MG63 (cell line): ENCODE measurements at regions not wholly inside any gene's neighbourhood (a gene's known extent, or its start where the extent isn't known, plus 50 kb on each side); places are given as distances from the start of the nearest gene placed in this dataset.

ENCODE experiments used
- DNase-seq: peaks from one replicate; pipeline ENCODE4 v3.0.0-alpha.2; 2020
- H3K27me3 ChIP-seq: fragments of 250-450 bp; sonication (Bioruptor Pico); 2 replicates; pipeline ENCODE4 v1.5.1; 2020; ENCODE audit warnings: mild to moderate bottlenecking, moderate library complexity
- H3K36me3 ChIP-seq: fragments of 250-450 bp; sonication (Bioruptor Pico); 2 replicates; pipeline ENCODE4 v1.5.1; 2020; ENCODE audit warnings: mild to moderate bottlenecking, moderate library complexity
- H3K4me3 ChIP-seq: fragments of 250-450 bp; sonication (Bioruptor Pico); 2 replicates; pipeline ENCODE4 v1.5.1; 2020; ENCODE audit warnings: mild to moderate bottlenecking, moderate library complexity
- H3K9me3 ChIP-seq: fragments of 250-450 bp; sonication (Bioruptor Pico); 2 replicates; pipeline ENCODE4 v1.5.1; 2020; ENCODE audit warnings: mild to moderate bottlenecking, moderate library complexity

GRCh38 chr4:189404271-189404670 is 536.4 kb upstream of the FRG1 start:
- no peaks in the 10 kb centered on the region for H3K9me3 ChIP-seq

GRCh38 chr4:189409158-189409557 is 531.5 kb upstream of the FRG1 start:
- Histone ChIP-seq H3K36me3 (no peaks in the 10 kb centered on the region), H3K27me3 (no peaks in the 10 kb centered on the region), H3K4me3 (no peak overlapping the region), H3K9me3 (no peaks in the 10 kb centered on the region)
- no peak for DNase-seq

More at GRCh38 chr4:189404271-189404670, 536.4 kb upstream of the FRG1 start:
- no peaks in the 10 kb centered on the region for H3K27me3 ChIP-seq
- H3K4me3 ChIP-seq: no peak overlapping the region
- DNase-seq: no peak
- no peaks in the 10 kb centered on the region for H3K36me3 ChIP-seq

- Histone ChIP-seq H3K36me3 (no peaks in the 10 kb centered on the region), H3K9me3 (no peaks in the 10 kb centered on the region), H3K4me3 (no peak overlapping the region), H3K27me3 (no peaks in the 10 kb centered on the region)
- DNase-seq: no peak
These were observed 526.7 kb upstream of the FRG1 start for GRCh38 chr4:189414021-189414420.

- no peaks in the 10 kb centered on the region for H3K9me3 ChIP-seq
- DNase-seq: no peak
- no peak overlapping the region for H3K4me3 ChIP-seq
- H3K36me3 ChIP-seq: no peaks in the 10 kb centered on the region
- H3K27me3 ChIP-seq: no peaks in the 10 kb centered on the region
These were observed 520.1 kb upstream of the FRG1 start for GRCh38 chr4:189420572-189420971.

GRCh38 chr4:189436207-189436606 is 504.5 kb upstream of the FRG1 start:
- DNase-seq: no peak
- Histone ChIP-seq H3K27me3 (peaks cover 2% of the 10 kb centered on the region; the same call in 1 of the 2 replicates), H3K4me3 (no peak overlapping the region), H3K36me3 (no peaks in the 10 kb centered on the region), H3K9me3 (no peaks in the 10 kb centered on the region; the same call in 1 of the 2 replicates)

GRCh38 chr4:189440716-189441115 is 500.0 kb upstream of the FRG1 start:
- H3K36me3 ChIP-seq: no peaks in the 10 kb centered on the region
- H3K4me3 ChIP-seq: no peak overlapping the region
- DNase-seq: no peak
- H3K27me3 ChIP-seq: peaks cover 5% of the 10 kb centered on the region; the same call in 1 of the 2 replicates
- no peaks in the 10 kb centered on the region; the same call in 1 of the 2 replicates for H3K9me3 ChIP-seq

- no peak overlapping the region for H3K4me3 ChIP-seq
- H3K9me3 ChIP-seq: no peaks in the 10 kb centered on the region
- no peaks in the 10 kb centered on the region for H3K36me3 ChIP-seq
- H3K27me3 ChIP-seq: 0 out of 2 replicates have a peak, but pooled peaks cover 2% of the 10 kb centered on the region
- DNase-seq: no peak
These were observed 497.3 kb upstream of the FRG1 start for GRCh38 chr4:189443341-189443740.

DNA sequence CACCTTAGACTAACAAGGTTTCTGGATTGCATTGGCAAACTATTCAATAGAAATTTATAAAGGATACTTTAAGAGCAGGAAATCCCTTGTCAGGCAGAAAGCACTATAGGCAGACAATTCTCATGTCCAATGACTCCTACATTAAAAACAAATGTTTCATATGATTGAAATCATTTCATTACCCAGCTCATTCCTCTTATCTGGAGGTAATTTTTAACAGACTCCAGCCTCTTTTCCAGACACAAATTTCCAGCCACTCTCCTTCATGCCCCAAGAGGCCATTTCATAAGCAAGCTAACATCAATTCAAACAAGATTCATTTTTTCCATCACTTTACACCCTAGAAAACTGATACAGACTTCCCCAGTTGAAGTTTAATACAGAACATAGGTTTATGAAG is 495.1 kb upstream of the FRG1 start:
- Histone ChIP-seq H3K4me3 (no peak overlapping the region), H3K27me3 (0 out of 2 replicates have a peak, but pooled peaks cover 2% of the 10 kb centered on the region), H3K9me3 (no peaks in the 10 kb centered on the region), H3K36me3 (no peaks in the 10 kb centered on the region)
- no peak for DNase-seq

GRCh38 chr4:189463734-189464133 is 476.9 kb upstream of the FRG1 start:
- Histone ChIP-seq H3K4me3 (no peak overlapping the region), H3K27me3 (no peaks in the 10 kb centered on the region), H3K36me3 (no peaks in the 10 kb centered on the region), H3K9me3 (no peaks in the 10 kb centered on the region)
- no peak for DNase-seq

DNA sequence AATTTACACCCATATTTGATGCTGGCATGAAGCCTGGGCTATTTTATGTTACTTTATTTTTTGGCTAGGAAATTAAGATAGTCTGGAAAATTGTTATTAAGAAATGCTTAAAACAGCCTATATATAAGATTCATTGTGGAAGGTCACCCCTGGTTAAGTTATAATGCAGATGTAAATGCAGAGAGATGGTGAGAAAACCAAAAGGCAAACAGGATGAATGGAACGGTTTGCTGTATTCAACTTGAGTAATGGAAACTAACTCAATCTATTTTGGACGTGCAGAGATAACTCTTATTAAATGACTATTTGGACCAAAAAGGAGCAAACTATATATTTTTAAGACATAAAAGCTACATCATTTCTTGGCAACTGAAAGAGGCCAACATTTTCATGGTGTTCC is 446.3 kb upstream of the FRG1 start:
- Histone ChIP-seq H3K4me3 (no peak overlapping the region), H3K9me3 (no peaks in the 10 kb centered on the region), H3K36me3 (no peaks in the 10 kb centered on the region), H3K27me3 (no peaks in the 10 kb centered on the region)
- no peak for DNase-seq

GRCh38 chr4:189497516-189497915 is 443.2 kb upstream of the FRG1 start:
- Histone ChIP-seq H3K4me3 (no peak overlapping the region), H3K27me3 (no peaks in the 10 kb centered on the region), H3K9me3 (no peaks in the 10 kb centered on the region), H3K36me3 (no peaks in the 10 kb centered on the region)
- DNase-seq: no peak

GRCh38 chr4:189497996-189498395 is 442.7 kb upstream of the FRG1 start:
- H3K36me3 ChIP-seq: no peaks in the 10 kb centered on the region
- no peaks in the 10 kb centered on the region for H3K9me3 ChIP-seq
- H3K27me3 ChIP-seq: no peaks in the 10 kb centered on the region
- H3K4me3 ChIP-seq: no peak overlapping the region
- no peak for DNase-seq

- Histone ChIP-seq H3K4me3 (no peak overlapping the region), H3K36me3 (no peaks in the 10 kb centered on the region), H3K27me3 (no peaks in the 10 kb centered on the region), H3K9me3 (no peaks in the 10 kb centered on the region)
- DNase-seq: no peak
These were observed 442.2 kb upstream of the FRG1 start for GRCh38 chr4:189498457-189498856.

DNA sequence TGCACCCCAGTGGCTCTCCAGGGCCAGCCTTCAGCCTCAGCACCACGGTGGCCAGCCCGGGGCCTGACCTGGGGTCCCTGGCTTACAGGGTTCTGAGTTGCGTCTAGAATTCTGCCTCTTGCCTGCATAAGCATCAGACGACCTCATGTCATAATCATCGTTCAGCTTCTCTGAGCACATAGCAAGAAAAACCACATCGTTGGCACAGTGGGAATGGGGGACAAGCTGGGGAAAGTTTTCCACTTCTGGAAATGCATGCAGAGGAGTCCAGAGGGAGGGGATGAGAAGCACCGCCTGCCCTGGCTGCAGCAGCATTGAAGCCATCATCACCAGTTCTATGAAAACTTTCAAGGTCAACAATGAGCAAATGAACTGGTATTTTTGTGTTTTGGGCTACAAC is 441.0 kb upstream of the FRG1 start:
- H3K4me3 ChIP-seq: no peak overlapping the region
- no peak for DNase-seq
- no peaks in the 10 kb centered on the region for H3K9me3 ChIP-seq

DNA sequence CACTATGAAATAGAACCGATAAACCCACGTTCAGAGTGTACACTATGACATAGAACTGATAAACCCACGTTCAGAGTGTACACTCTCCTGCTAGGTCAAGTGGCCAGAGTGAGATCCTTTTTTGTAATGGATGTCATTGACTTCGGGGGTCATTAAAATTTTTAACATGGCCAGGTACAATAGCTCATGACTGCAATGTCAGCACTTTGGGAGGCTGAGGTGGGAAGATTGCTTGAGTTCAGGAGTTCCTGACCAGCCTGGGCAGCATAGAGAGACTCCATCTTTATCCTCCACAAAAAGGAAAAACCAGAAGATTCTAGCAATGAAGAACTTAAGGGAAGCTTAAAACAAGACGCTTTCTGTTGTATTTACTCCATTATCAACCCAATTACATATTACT is 439.7 kb upstream of the FRG1 start:
- H3K9me3 ChIP-seq: no peaks in the 10 kb centered on the region
- DNase-seq: no peak
- no peaks in the 10 kb centered on the region for H3K36me3 ChIP-seq
- no peak overlapping the region for H3K4me3 ChIP-seq
- H3K27me3 ChIP-seq: no peaks in the 10 kb centered on the region

More for the DNA sequence above, 441.0 kb upstream of the FRG1 start:
- no peaks in the 10 kb centered on the region for H3K36me3 ChIP-seq
- H3K27me3 ChIP-seq: no peaks in the 10 kb centered on the region

GRCh38 chr4:189502841-189503435 is 437.7 kb upstream of the FRG1 start:
- no peaks in the 10 kb centered on the region for H3K27me3 ChIP-seq
- no peaks in the 10 kb centered on the region for H3K9me3 ChIP-seq
- no peaks in the 10 kb centered on the region for H3K36me3 ChIP-seq
- DNase-seq: no peak
- no peak overlapping the region for H3K4me3 ChIP-seq

DNA sequence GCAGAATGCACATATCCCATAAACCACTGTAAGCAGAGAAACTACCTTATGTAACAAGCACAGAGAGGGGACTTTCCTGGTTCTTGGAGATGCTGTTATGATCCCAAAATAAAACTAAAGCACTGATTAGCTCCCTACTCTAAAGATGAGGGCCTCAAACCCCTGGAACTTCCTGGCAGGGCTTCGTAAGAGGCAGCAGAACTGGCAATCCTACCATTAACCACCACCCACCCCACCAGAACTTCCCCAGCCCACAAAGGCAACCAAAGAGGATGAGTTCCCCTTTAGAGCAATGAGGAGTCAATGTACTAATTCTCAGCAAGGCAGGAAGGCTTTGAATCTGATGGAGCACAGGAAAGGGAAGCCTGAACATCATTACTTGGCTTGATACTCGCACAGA is 436.5 kb upstream of the FRG1 start:
- H3K9me3 ChIP-seq: no peaks in the 10 kb centered on the region
- H3K27me3 ChIP-seq: no peaks in the 10 kb centered on the region
- DNase-seq: no peak
- no peaks in the 10 kb centered on the region for H3K36me3 ChIP-seq
- H3K4me3 ChIP-seq: no peak overlapping the region

- H3K4me3 ChIP-seq: no peak overlapping the region
- H3K9me3 ChIP-seq: no peaks in the 10 kb centered on the region
- DNase-seq: no peak
- H3K27me3 ChIP-seq: no peaks in the 10 kb centered on the region
- no peaks in the 10 kb centered on the region for H3K36me3 ChIP-seq
These were observed 435.3 kb upstream of the FRG1 start for GRCh38 chr4:189505380-189505779.

- no peak for DNase-seq
- H3K4me3 ChIP-seq: no peak overlapping the region
- H3K27me3 ChIP-seq: no peaks in the 10 kb centered on the region
- H3K36me3 ChIP-seq: no peaks in the 10 kb centered on the region
- no peaks in the 10 kb centered on the region for H3K9me3 ChIP-seq
These were observed 434.6 kb upstream of the FRG1 start for GRCh38 chr4:189506080-189506479.
